Left colon (tissue), 2 donors: ENCODE measurements at regions not wholly inside any gene's neighbourhood (a gene's known extent, or its start where the extent isn't known, plus 50 kb on each side); places are given as distances from the start of the nearest gene placed in this dataset.
"Not testable (repeated sequence)": the region's sequence is repeated elsewhere in the genome, so short reads cannot be mapped to it uniquely, and the experiment has no call there.

ENCODE experiments used
- ATAC-seq: fragments of 200-7000 bp; cut with Tn5 transposase; one replicate; pipeline ENCODE4 v1.9.1; 2020; ENCODE audit warnings: mild to moderate bottlenecking, moderate library complexity
- DNase-seq, 2 donors: peaks; one replicate each; pipeline ENCODE4 v3.0.0-alpha.2; 2020
- intact Hi-C, 2 donors: fragments of 100-400 bp; cut with DNase I in 1 of 2; cut with micrococcal nuclease in 1 of 2; formaldehyde crosslinking; loops; one replicate each; pipeline versions ENCODE4 v1.11.2 to v1.14.0; 2022; cut with DNase I, micrococcal nuclease
- donor health status: DM: no; HTN: no; CAD: no.
- donor health status: DM: yes; HTN: yes; CAD: no.

- intact Hi-C loops = no loop called here
- DNase-seq (no peak), ATAC-seq (no peak)
These were observed 164.3 kb upstream of the CXCR4 start for GRCh38 chr2:136282251-136282650.

GRCh38 chr2:136281281-136282114 lies 163.5 kb upstream of the CXCR4 start:
- ATAC-seq = no peak
- intact Hi-C loops = no loop called here
- DNase-seq = no peak

GRCh38 chr2:136266346-136266745 lies 148.4 kb upstream of the CXCR4 start:
- ATAC-seq, intact Hi-C loops, DNase-seq: not testable (repeated sequence)

GRCh38 chr2:136259551-136259950 lies 141.6 kb upstream of the CXCR4 start:
- no peak for ATAC-seq
- intact Hi-C loops = no loop called here
- DNase-seq = no peak

GRCh38 chr2:136257893-136258292 lies 139.9 kb upstream of the CXCR4 start:
- intact Hi-C loops = no loop called here
- no peak for ATAC-seq
- DNase-seq = no peak

- intact Hi-C loops = no loop called here
- ATAC-seq (no peak), DNase-seq (no peak)
These were observed 137.9 kb upstream of the CXCR4 start for GRCh38 chr2:136255648-136256461.

GRCh38 chr2:136255127-136255526 lies 137.2 kb upstream of the CXCR4 start:
- DNase-seq = no peak
- intact Hi-C loops = no loop called here
- ATAC-seq = no peak

GRCh38 chr2:136254681-136255080 lies 136.7 kb upstream of the CXCR4 start:
- ATAC-seq (no peak), DNase-seq (no peak)
- intact Hi-C loops = no loop called here

GRCh38 chr2:136253288-136254004 lies 135.5 kb upstream of the CXCR4 start:
- intact Hi-C loops = no loop called here
- DNase-seq (peak; percentile 20 to 39), ATAC-seq (no peak)

- intact Hi-C loops = no loop called here
- no peak for ATAC-seq
These were observed 134.1 kb upstream of the CXCR4 start for GRCh38 chr2:136251885-136252585.

GRCh38 chr2:136251197-136251884 lies 133.4 kb upstream of the CXCR4 start:
- ATAC-seq (no peak), DNase-seq (no peak)
- intact Hi-C loops = no loop called here

More at GRCh38 chr2:136251885-136252585, 134.1 kb upstream of the CXCR4 start:
- DNase-seq = no peak

GRCh38 chr2:136250131-136250530 lies 132.2 kb upstream of the CXCR4 start:
- no peak for DNase-seq
- intact Hi-C loops = no loop called here
- no peak for ATAC-seq

GRCh38 chr2:136248907-136249306 lies 131.0 kb upstream of the CXCR4 start:
- no peak for ATAC-seq
- intact Hi-C loops = no loop called here
- DNase-seq = no peak

GRCh38 chr2:136248242-136248641 lies 130.3 kb upstream of the CXCR4 start:
- ATAC-seq (no peak), DNase-seq (no peak)
- intact Hi-C loops = no loop called here

GRCh38 chr2:136247204-136247950 lies 129.4 kb upstream of the CXCR4 start:
- ATAC-seq = no peak
- no peak for DNase-seq
- intact Hi-C loops = no loop called here

GRCh38 chr2:136246086-136246669 lies 128.2 kb upstream of the CXCR4 start:
- intact Hi-C loops = no loop called here
- ATAC-seq (peak; percentile 33), DNase-seq (peak; percentile 31 to 48)

- DNase-seq (no peak), ATAC-seq (no peak)
- intact Hi-C loops = no loop called here
These were observed 127.3 kb upstream of the CXCR4 start for GRCh38 chr2:136245211-136245610.
